C4-2B (cell line): ENCODE measurements at regions not wholly inside any gene's neighbourhood (a gene's known extent, or its start where the extent isn't known, plus 50 kb on each side); places are given as distances from the start of the nearest gene placed in this dataset.

Source experiments
- H3K27ac ChIP-seq: fragments of 450-650 bp; 2 replicates; pipeline ENCODE4 v1.5.1; 2017
- CTCF ChIP-seq: fragments of 450-650 bp; conservative IDR thresholded peaks from 2 replicates; pipeline ENCODE4 v1.5.1; 2017; ENCODE audit warnings: mild to moderate bottlenecking
- ZFX ChIP-seq: fragments of 450-650 bp; IDR thresholded peaks from 2 replicates; pipeline ENCODE4 v1.6.1; 2017

- H3K27ac ChIP-seq = no peak overlapping the region
- TF ChIP-seq ZFX = no peak
- TF ChIP-seq CTCF = no peak
Observed at GRCh38 chr5:2119573-2119972, 236.8 kb upstream of the IRX4 start.

- no peak overlapping the region for H3K27ac ChIP-seq
- TF ChIP-seq ZFX (no peak), CTCF (no peak)
Observed at GRCh38 chr5:2113348-2114131, 230.8 kb upstream of the IRX4 start.

GRCh38 chr5:2112173-2113025, 229.7 kb upstream of the IRX4 start:
- TF ChIP-seq CTCF (no peak), ZFX (no peak)
- H3K27ac ChIP-seq = no peak overlapping the region

- no peak overlapping the region for H3K27ac ChIP-seq
- TF ChIP-seq CTCF (no peak), ZFX (no peak)
Observed at GRCh38 chr5:2111569-2112105, 228.9 kb upstream of the IRX4 start.

- no peak for TF ChIP-seq CTCF
- TF ChIP-seq ZFX = no peak
Observed at GRCh38 chr5:2110934-2111462, 228.3 kb upstream of the IRX4 start.

GRCh38 chr5:2110137-2110933, 227.6 kb upstream of the IRX4 start:
- H3K27ac ChIP-seq = no peak overlapping the region
- TF ChIP-seq CTCF (no peak; the same call in 1 of the 2 replicates), ZFX (no peak)

More at GRCh38 chr5:2110934-2111462, 228.3 kb upstream of the IRX4 start:
- no peak overlapping the region for H3K27ac ChIP-seq
